ENCODE measurements at regions not wholly inside any gene's neighbourhood (a gene's known extent, or its start where the extent isn't known, plus 50 kb on each side); places are given as distances from the start of the nearest gene placed in this dataset.

DNA sequence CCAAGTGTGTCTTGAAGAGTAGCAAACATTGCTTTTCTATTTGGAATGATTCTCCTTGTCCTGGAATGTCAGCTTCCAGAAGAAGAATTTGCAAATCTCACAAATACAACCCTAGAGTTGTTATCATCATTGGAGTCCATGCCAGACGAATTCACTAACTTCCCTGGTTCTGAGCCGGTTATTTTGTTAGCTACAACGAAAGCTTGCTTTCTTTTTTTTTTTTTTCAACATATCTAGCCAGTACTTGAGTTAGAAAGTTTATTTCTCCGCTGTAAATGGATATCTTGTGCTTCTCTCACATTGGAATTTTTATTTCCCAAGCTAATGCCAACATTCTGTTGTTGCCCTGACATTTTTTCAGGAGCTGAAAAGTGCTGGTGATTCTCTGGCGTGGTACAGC is 138.1 kb upstream of the POM121L12 start:
- Histone ChIP-seq H3K4me3 (ENCODE audit: low read depth, low read length) (no peak overlapping the region), H3K27ac (ENCODE audit: extremely low read depth, low read depth, low read length) (no peak overlapping the region), H3K36me3 (ENCODE audit: control insufficient read depth in 2 of 2, insufficient read depth in 1 of 2, low read length in 2 of 2) (no peaks in the 10 kb centered on the region), H3K4me1 (ENCODE audit: control insufficient read depth, insufficient read depth, low read length) (no peaks in the 10 kb centered on the region), H3K9me3 (ENCODE audit: control insufficient read depth, insufficient read depth, low read depth, low read length) (no peaks in the 10 kb centered on the region)
- ChIA-PET POLR2A (no interaction called here), CTCF (interaction anchor here (0.6 kb wide), 1 partner anchor 786 kb away, joined by 4 read pairs; no protein-coding TSS in a partner anchor)
- TF ChIP-seq ZXDB (tag by site-specific recombination; IDR thresholded peaks at IDR 0.05) (no peak), ZNF394 (tag by site-specific recombination; IDR thresholded peaks at IDR 0.05; ENCODE audit: borderline replicate concordance) (no peak), ZNF311 (tag by site-specific recombination; IDR thresholded peaks at IDR 0.05; ENCODE audit: borderline replicate concordance) (no peak), KLF16 (tag by site-specific recombination; IDR thresholded peaks at IDR 0.05) (no peak), ZNF133 (tag by site-specific recombination; IDR thresholded peaks at IDR 0.05) (no peak), ZNF558 (tag by site-specific recombination; IDR thresholded peaks at IDR 0.05) (no peak), ZSCAN30 (tag by site-specific recombination; IDR thresholded peaks at IDR 0.05) (no peak), ZNF510 (tag by site-specific recombination; IDR thresholded peaks at IDR 0.05; ENCODE audit: insufficient replicate concordance) (no peak), MEIS1 (CRISPR knock-in tag; IDR thresholded peaks at IDR 0.05; ENCODE audit: borderline replicate concordance) (no peak), ZNF658 (tag by site-specific recombination; IDR thresholded peaks at IDR 0.05) (no peak), ZNF449 (tag by site-specific recombination; IDR thresholded peaks at IDR 0.05) (no peak), ZBTB1 (tag by site-specific recombination; IDR thresholded peaks at IDR 0.05) (no peak), ZNF473 (tag by site-specific recombination; IDR thresholded peaks at IDR 0.05) (no peak), ZNF747 (tag by site-specific recombination; IDR thresholded peaks at IDR 0.05) (no peak), BCL11A (tag by site-specific recombination; IDR thresholded peaks at IDR 0.05; ENCODE audit: low read depth) (no peak), ZBTB49 (tag by site-specific recombination; IDR thresholded peaks at IDR 0.05; ENCODE audit: low read depth) (no peak), ZNF24 (tag by site-specific recombination; IDR thresholded peaks at IDR 0.05) (no peak), TRIM28 (IDR thresholded peaks at IDR 0.05; ENCODE audit: borderline replicate concordance, low read length) (no peak), ZNF645 (tag by site-specific recombination; IDR thresholded peaks at IDR 0.05) (no peak)
- TF ChIP-seq, protein P1, sequence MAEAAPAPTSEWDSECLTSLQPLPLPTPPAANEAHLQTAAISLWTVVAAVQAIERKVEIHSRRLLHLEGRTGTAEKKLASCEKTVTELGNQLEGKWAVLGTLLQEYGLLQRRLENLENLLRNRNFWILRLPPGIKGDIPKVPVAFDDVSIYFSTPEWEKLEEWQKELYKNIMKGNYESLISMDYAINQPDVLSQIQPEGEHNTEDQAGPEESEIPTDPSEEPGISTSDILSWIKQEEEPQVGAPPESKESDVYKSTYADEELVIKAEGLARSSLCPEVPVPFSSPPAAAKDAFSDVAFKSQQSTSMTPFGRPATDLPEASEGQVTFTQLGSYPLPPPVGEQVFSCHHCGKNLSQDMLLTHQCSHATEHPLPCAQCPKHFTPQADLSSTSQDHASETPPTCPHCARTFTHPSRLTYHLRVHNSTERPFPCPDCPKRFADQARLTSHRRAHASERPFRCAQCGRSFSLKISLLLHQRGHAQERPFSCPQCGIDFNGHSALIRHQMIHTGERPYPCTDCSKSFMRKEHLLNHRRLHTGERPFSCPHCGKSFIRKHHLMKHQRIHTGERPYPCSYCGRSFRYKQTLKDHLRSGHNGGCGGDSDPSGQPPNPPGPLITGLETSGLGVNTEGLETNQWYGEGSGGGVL (tag by site-specific recombination; IDR thresholded peaks at IDR 0.05) = no peak

- ChIA-PET POLR2A (no interaction called here), CTCF (no interaction called here)
- no peak overlapping the region for H3K4me3 ChIP-seq (ENCODE audit: low read depth, low read length)
- H3K36me3 ChIP-seq (ENCODE audit: control insufficient read depth in 2 of 2, insufficient read depth in 1 of 2, low read length in 2 of 2) = no peaks in the 10 kb centered on the region
- no peaks in the 10 kb centered on the region for H3K4me1 ChIP-seq (ENCODE audit: control insufficient read depth, insufficient read depth, low read length)
- H3K9me3 ChIP-seq (ENCODE audit: control insufficient read depth, insufficient read depth, low read depth, low read length) = no peaks in the 10 kb centered on the region
- no peak for TF ChIP-seq PATZ1 (tag by site-specific recombination; IDR thresholded peaks at IDR 0.05)
- TF ChIP-seq ZNF324 (tag by site-specific recombination; IDR thresholded peaks at IDR 0.05) = no peak
- TF ChIP-seq ZNF529 (tag by site-specific recombination; IDR thresholded peaks at IDR 0.05; ENCODE audit: insufficient replicate concordance) = no peak
- no peak for TF ChIP-seq ZNF121 (tag by site-specific recombination; IDR thresholded peaks at IDR 0.05)
- TF ChIP-seq PRDM1 (tag by site-specific recombination; IDR thresholded peaks at IDR 0.05) = no peak
- no peak for TF ChIP-seq ZNF510 (tag by site-specific recombination; IDR thresholded peaks at IDR 0.05; ENCODE audit: insufficient replicate concordance)
- TF ChIP-seq ZBTB21 (tag by site-specific recombination; IDR thresholded peaks at IDR 0.05) = no peak
- TF ChIP-seq ZNF558 (tag by site-specific recombination; IDR thresholded peaks at IDR 0.05) = no peak
- no peak for TF ChIP-seq ZNF157 (tag by site-specific recombination; IDR thresholded peaks at IDR 0.05)
- no peak overlapping the region for H3K27ac ChIP-seq (ENCODE audit: extremely low read depth, low read depth, low read length)
Observed at GRCh38 chr7:52877240-52877639, 158.2 kb upstream of the POM121L12 start.

Data from HEK293 (cell line).